Right kidney (tissue), 1 donor: ENCODE measurements at regions not wholly inside any gene's neighbourhood (a gene's known extent, or its start where the extent isn't known, plus 50 kb on each side); places are given as distances from the start of the nearest gene placed in this dataset.

Experiments used
- DNase-seq: peaks from one replicate; pipeline ENCODE4 v3.0.0-alpha.2; 2016

GRCh38 chr6:168211681-168212080 is 107.9 kb downstream of the DACT2 start:
- no peak for DNase-seq

- DNase-seq, result no peak
Observed at GRCh38 chr6:168210239-168211105, 109.1 kb downstream of the DACT2 start.

DNA sequence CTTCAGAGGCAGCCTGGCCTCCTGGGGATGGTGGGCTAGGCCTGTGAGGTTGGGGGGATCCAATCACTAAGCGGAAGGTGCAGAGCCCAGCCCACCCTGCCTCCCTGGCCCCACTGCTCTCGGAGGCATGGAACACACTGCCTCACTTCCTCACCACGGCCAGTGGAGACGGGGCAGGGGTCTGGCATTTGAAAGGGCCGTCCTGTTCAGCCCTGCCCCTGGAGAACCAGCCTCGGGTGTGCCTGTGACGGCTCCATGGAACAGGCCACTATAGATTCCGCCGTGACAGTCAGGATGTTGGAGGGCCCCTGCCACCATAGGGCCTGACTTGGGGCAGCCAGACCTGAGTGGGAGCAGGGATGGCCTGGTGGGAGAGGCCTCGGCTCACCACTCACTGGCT is 110.2 kb downstream of the DACT2 start:
- no peak for DNase-seq

GRCh38 chr6:168208854-168209253 is 110.7 kb downstream of the DACT2 start:
- DNase-seq, result no peak

DNA sequence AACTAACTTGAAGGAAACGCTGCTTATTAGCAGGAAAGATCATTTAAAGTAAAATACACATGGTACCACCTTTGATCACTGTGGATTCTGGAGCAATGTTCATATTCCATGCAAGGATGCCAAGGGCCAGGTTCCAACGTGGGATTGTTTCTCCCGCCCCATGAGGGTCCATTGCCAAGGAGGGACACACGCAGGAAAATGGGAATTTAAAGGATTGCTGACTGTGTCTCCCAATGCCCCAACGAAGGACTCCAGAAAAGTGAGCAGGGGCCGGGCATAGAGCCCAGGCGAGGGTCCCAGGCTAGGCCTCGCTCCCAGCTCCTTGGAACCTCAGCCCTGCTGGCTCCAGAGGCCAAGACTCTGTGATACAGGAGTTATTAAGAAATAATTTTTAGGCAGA is 111.2 kb downstream of the DACT2 start:
- no peak for DNase-seq

DNA sequence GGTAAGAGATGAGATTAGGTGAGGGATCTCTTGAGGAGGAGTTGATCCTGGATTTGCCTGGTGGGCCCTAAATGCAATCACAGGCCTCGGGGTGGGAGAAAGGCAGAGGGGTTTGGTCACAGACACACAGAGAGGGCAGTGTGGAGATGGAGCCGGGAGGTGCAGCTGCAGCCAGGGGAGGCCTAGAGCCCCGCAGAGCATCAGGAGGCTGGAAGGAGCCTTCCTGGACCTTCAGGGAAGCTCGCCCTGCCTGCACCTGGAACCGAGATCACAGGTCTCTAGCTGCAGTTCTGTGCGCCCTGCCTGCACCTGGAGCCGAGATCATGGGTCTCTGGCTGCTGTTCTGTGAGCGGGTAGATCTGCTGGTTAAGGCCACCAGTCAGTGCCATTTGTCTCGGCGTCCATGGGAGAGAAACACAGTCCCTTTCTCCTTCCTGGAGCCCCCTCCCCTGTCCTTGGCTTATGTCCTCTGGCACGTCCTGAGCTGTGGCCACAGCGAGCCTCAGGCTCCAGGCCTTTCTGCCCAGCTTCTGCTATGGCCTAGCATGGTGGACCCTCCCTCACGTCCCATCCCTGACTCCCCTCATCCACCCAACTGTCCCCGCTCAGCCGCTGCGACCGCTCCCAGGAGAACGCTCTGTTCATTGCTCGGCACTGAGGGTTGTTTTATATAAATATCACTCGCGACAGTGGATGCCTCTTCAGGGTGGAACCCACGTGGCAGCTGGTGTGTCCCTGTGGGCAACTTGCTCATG is 112.0 kb downstream of the DACT2 start:
- DNase-seq, result no peak

GRCh38 chr6:168206661-168207274 is 112.8 kb downstream of the DACT2 start:
- no peak for DNase-seq

DNA sequence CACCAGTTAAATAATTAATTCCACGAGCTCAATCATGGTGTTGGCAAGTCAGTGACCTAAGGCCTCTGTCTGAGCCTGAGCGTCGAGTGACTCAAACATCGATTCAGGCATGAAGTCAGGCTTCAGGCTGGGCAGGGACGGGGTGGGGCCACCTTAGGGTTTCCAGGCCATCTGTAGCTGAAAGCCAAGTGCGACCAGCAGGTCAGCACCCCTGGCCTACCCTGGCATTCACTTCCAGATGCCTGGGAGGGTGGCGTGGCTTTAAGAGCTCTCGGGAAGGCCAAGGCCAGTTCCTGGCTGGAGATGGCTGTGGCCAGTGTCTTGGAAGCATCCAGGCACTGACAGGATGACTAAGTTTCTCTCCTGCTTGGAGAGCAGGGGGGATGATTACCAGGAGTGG is 113.4 kb downstream of the DACT2 start:
- DNase-seq, result no peak

DNA sequence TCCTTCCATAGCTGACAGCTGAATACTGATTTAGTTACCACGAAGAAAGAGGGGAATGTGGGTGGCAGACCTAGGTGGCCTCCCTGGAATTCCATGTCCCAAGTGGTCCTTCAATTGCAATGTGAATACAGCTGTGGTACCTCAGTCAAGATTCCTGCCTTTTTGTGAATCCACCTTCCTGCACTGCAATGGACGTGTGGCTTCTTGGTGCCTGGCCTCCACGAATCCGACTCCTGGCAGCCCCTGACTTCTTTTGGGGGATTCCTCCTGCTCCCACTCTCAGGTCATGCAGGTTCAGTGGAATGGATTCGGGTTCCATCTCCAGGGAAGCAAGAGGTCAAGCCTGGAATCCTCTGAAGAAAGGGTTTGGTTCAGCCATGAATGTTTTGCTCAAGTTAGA is 117.8 kb downstream of the DACT2 start:
- DNase-seq, result no peak

- DNase-seq, result no peak
Observed at GRCh38 chr6:168201383-168201782, 118.2 kb downstream of the DACT2 start.

- no peak for DNase-seq
Observed at GRCh38 chr6:168200571-168201134, 118.9 kb downstream of the DACT2 start.

GRCh38 chr6:168198302-168199180 is 119.5 kb upstream of the FRMD1 start:
- DNase-seq, result no peak

- DNase-seq, result no peak
Observed at GRCh38 chr6:168197636-168198301, 118.8 kb upstream of the FRMD1 start.

GRCh38 chr6:168196881-168197635 is 118.0 kb upstream of the FRMD1 start:
- no peak for DNase-seq

DNA sequence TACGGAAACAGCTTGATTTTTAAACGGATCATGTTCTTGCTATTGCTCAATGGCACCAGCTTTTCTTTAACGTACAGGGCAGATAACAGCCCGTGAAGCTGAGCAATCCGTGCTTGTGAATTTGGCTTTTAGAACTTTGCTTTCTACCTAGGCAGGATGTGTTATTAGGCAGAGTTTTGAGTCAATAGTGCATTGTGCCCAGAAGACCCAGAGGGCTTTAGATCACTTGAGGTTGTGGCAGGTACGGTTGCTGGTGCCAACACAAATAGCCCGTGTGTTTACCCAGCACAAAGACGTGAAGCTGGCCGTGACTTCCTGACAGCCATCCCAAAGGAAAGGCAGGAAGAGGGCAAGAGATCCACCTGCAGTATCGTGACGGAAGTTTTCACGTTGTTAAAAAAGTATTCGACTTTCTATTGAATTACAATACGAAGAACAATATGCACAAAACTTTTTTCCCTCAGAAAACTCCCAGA is 117.4 kb upstream of the FRMD1 start:
- DNase-seq, result no peak

DNA sequence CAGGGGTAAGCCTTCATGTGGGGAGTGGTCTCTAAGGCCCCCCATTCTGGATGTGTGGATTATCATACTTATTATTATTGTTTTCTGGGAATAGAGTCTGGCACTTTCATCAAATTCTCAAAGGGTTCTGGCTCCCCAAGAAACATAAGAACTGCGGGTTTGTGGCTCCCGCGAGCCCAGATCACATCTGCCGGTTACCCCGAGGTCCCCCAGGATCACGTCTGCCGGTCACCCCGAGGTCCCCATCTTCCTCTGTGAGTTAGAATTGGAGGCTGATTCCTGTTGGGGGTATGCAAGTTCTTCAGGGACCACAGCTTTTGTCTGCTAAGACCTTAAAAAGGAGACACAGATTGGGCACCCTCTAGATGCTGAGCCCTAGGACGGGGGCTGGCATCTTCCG is 116.7 kb upstream of the FRMD1 start:
- DNase-seq, result no peak

GRCh38 chr6:168194732-168195567 is 115.9 kb upstream of the FRMD1 start:
- DNase-seq, result no peak

DNA sequence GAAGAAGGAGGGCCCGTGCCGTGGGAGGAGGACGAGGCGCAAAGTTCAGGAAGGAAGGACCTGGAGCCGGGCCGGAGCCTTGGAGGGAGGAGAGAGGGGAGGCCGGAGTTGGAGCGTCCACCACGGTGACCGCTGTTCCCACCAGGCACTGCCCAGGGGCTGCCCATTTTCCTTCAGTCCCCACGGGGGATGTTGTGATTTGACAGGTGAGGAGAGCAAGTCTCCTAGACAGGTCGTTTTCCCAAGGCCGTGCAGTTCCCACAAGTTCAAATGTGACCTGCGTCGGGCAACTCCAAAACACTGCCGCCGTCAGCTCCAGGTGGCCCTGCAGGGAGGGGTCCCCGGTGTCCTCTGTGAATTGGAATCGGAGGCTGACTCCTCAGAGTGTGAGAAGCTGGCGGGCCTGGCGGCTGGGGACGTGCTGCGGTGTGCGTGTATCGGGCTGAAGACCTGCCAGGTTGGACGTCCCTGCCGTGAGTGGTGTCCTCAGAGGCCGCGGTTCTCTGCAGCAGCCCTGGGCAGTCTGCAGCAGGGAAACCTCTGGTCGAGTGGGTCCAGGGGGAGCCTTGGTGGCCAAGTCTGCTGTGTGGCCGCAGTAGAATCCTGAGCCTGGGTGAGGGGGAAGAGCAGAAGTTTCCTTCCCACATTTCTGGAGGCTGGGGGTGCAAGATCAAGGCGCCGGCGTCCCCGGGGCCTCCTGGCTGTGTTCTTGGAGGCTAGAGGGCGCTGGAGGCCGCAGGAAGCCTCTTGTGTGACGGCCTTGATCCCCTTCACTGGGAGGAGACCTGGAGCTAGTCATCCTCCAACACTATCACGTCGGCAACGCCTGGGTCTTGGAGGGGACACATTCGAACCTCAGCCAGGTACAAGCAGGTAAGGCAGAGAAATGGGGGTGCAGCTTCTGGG is 115.1 kb upstream of the FRMD1 start:
- DNase-seq, result no peak
